IMR-90 (cell line): ENCODE measurements at regions not wholly inside any gene's neighbourhood (a gene's known extent, or its start where the extent isn't known, plus 50 kb on each side); places are given as distances from the start of the nearest gene placed in this dataset.

ENCODE experiments used
- ATAC-seq: fragments of 200-7000 bp; cut with Tn5 transposase; 2 replicates; pipeline ENCODE4 v1.9.1; 2020; ENCODE audit warnings: low read depth, mild to moderate bottlenecking, moderate library complexity
- BruUV-seq: library from RNA; stranded (reverse); fragments of 400-500 nt; replicated peaks from 2 replicates; lab custom pipeline; 2021; lab: Mats Ljungman, UMichigan
- CTCF ChIA-PET: fragments of 300-600 bp; formaldehyde crosslinking; extraction: SDS; loops from one replicate; lab custom pipeline; 2021; ENCODE audit warnings: antibody characterized with exemption; lab: Yijun Ruan, JAX
- POLR2A ChIA-PET: fragments of 300-600 bp; sonication (Branson Sonifier 250); formaldehyde crosslinking; loops from one replicate; lab custom pipeline; 2022; ENCODE audit warnings: antibody characterized with exemption; ENCODE audit not compliant: unreplicated experiment; lab: Charles Lee
- DNase-seq: peaks from one replicate; pipeline ENCODE4 v3.0.0; 2013
- H2AFZ ChIP-seq: replicated peaks from 2 replicates; pipeline ENCODE3; 2013; ENCODE audit warnings: low read length, mild to moderate bottlenecking; ENCODE audit not compliant: poor library complexity
- H2AK5ac ChIP-seq: 2 replicates; pipeline ENCODE4 v1.6.1; 2013; ENCODE audit warnings: low read depth, low read length, inconsistent platforms
- H2AK9ac ChIP-seq: replicated peaks from 2 replicates; pipeline ENCODE3; 2013; ENCODE audit warnings: mild to moderate bottlenecking, low read depth, low read length, moderate library complexity; ENCODE audit not compliant: poor library complexity
- H2BK120ac ChIP-seq: 2 replicates; pipeline ENCODE4 v1.6.1; 2013; ENCODE audit warnings: low read depth, low read length, inconsistent platforms
- H2BK15ac ChIP-seq: 3 replicates; pipeline ENCODE4 v1.6.1; 2013; ENCODE audit warnings: low read depth, low read length, inconsistent platforms
- H2BK20ac ChIP-seq: 2 replicates; pipeline ENCODE4 v1.6.1; 2013; ENCODE audit warnings: low read depth, mild to moderate bottlenecking, inconsistent platforms, low read length, moderate library complexity
- H2BK5ac ChIP-seq: 2 replicates; pipeline ENCODE4 v1.6.1; 2013; ENCODE audit warnings: mild to moderate bottlenecking, low read depth, low read length, inconsistent platforms; ENCODE audit not compliant: poor library complexity, severe bottlenecking
- H3K14ac ChIP-seq: replicated peaks from 2 replicates; pipeline ENCODE4 v1.6.1; 2013; ENCODE audit warnings: low read depth, low read length, inconsistent platforms
- H3K18ac ChIP-seq: 2 replicates; pipeline ENCODE4 v1.6.1; 2013; ENCODE audit warnings: low read depth, low read length, control low read depth
- H3K23ac ChIP-seq: 2 replicates; pipeline ENCODE4 v1.6.1; 2013; ENCODE audit warnings: low read depth, low read length, inconsistent platforms
- H3K27ac ChIP-seq: 2 replicates; pipeline ENCODE4 v1.5.1; 2013; ENCODE audit warnings: mild to moderate bottlenecking, control low read depth, low read length; ENCODE audit not compliant: insufficient read depth
- H3K27me3 ChIP-seq: 2 replicates; pipeline ENCODE4 v1.6.1; 2013; ENCODE audit warnings: low read length; ENCODE audit not compliant: control insufficient read depth, insufficient read depth
- H3K36me3 ChIP-seq: 2 replicates; pipeline ENCODE4 v1.6.1; 2013; ENCODE audit warnings: low read length, mixed read lengths; ENCODE audit not compliant: control insufficient read depth, insufficient read depth
- H3K4ac ChIP-seq: 2 replicates; pipeline ENCODE4 v1.6.1; 2013; ENCODE audit warnings: low read depth, low read length, inconsistent platforms
- H3K4me1 ChIP-seq: 2 replicates; pipeline ENCODE4 v1.6.1; 2013; ENCODE audit warnings: low read length, mixed read lengths; ENCODE audit not compliant: control insufficient read depth, insufficient read depth
- H3K4me2 ChIP-seq: 2 replicates; pipeline ENCODE4 v1.6.1; 2013; ENCODE audit warnings: low read depth, mild to moderate bottlenecking, control low read depth, low read length, moderate library complexity
- H3K4me3 ChIP-seq: 2 replicates; pipeline ENCODE4 v1.5.1; 2013; ENCODE audit warnings: low read depth, mild to moderate bottlenecking, control low read depth, low read length, moderate library complexity; ENCODE audit not compliant: insufficient read depth
- H3K56ac ChIP-seq: 2 replicates; pipeline ENCODE4 v1.6.1; 2013; ENCODE audit warnings: low read length, inconsistent platforms; ENCODE audit not compliant: insufficient read depth; ENCODE audit errors: extremely low read depth
- H3K79me1 ChIP-seq, 2 experiments: 2 replicates each; pipeline ENCODE4 v1.6.1; 2013; ENCODE audit warnings: low read length in 2 of 2, inconsistent platforms in 1 of 2, low read depth in 1 of 2
- H3K9ac ChIP-seq: 2 replicates; pipeline ENCODE4 v1.6.1; 2013; ENCODE audit warnings: low read depth, low read length, control low read depth
- H3K9me1 ChIP-seq: 2 replicates; pipeline ENCODE4 v1.6.1; 2013; ENCODE audit warnings: low read length, inconsistent platforms; ENCODE audit not compliant: insufficient read depth
- H3K9me3 ChIP-seq: 2 replicates; pipeline ENCODE4 v1.6.1; 2013; ENCODE audit warnings: low read length; ENCODE audit not compliant: control insufficient read depth, insufficient read depth
- H4K20me1 ChIP-seq: 2 replicates; pipeline ENCODE4 v1.6.1; 2013; ENCODE audit warnings: low read length, inconsistent platforms; ENCODE audit not compliant: insufficient read depth
- H4K5ac ChIP-seq: 2 replicates; pipeline ENCODE4 v1.6.1; 2013; ENCODE audit warnings: mild to moderate bottlenecking, low read depth, low read length, control low read depth
- H4K8ac ChIP-seq, 2 experiments: 2 replicates each; pipeline ENCODE4 v1.6.1; 2013; ENCODE audit warnings: low read depth in 2 of 2, low read length in 2 of 2, control low read depth in 1 of 2, inconsistent platforms in 1 of 2
- H4K91ac ChIP-seq: 2 replicates; pipeline ENCODE4 v1.6.1; 2013; ENCODE audit warnings: low read depth, low read length, inconsistent platforms; ENCODE audit not compliant: insufficient read depth
- CEBPB ChIP-seq: IDR thresholded peaks from 2 replicates; pipeline ENCODE4 v1.6.1; 2012; ENCODE audit warnings: low read depth, low read length, improper control_type of control experiment
- WGBS, 2 experiments: methylation state at CpG; one replicate each; pipeline versions ENCODE4 v1.1.5 to v1.1.7; 2013; ENCODE audit warnings: missing lambda C conversion rate in 2 of 2; ENCODE audit not compliant: insufficient read length in 1 of 2; ENCODE audit errors: extremely low coverage in 2 of 2; 5-methylcytosine and 5-hydroxymethylcytosine counted together
- dilution Hi-C: fragments of 300-500 bp; cut with HindIII; formaldehyde crosslinking; loops from one replicate; pipeline ENCODE4 v1.14.3; 2018; ENCODE audit warnings: low sequenced_read_pairs; ENCODE audit not compliant: unreplicated experiment
- in situ Hi-C: fragments of 300-500 bp; cut with MboI; formaldehyde crosslinking; loops from 3 replicates; pipeline ENCODE4 v1.14.3; 2019; ENCODE audit warnings: low sequenced_read_pairs, inconsistent platforms, mixed read lengths
- intact Hi-C: fragments of 100-400 bp; cut with micrococcal nuclease; formaldehyde crosslinking; loops from 2 replicates; pipeline ENCODE4 v1.10.0; 2022

DNA sequence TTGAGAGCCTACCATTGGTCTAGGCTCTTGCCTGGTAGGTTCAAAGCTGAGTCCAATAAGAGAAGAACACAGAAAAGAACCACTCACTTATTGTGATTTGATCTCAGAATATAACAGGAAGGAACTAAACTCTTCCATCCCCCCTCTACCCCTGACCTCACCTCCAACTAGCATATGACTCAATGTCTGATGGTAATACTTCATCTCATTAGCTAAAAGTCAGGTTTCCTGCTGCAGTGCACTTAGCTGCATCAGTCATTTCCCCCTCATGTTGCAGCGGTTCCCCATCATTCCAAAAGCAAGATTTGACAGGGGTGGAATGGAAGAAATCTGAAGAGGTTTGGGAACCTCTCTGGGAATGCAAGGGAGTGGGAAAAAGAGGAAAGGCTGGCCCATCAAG lies 289.5 kb downstream of the SMARCA1 start:
- H4K91ac ChIP-seq = no peak overlapping the region
- no peak overlapping the region for H3K27ac ChIP-seq
- ATAC-seq (no peak), DNase-seq (no peak)
- no peak overlapping the region for H2BK20ac ChIP-seq
- no peak overlapping the region for H3K4me2 ChIP-seq
- H3K4me3 ChIP-seq = no peak overlapping the region
- H2AFZ ChIP-seq = no peak overlapping the region
- no peak overlapping the region for H3K9ac ChIP-seq
- no peaks in the 10 kb centered on the region for H3K9me1 ChIP-seq
- H3K23ac ChIP-seq = no peak overlapping the region
- WGBS, 2 experiments = no CpG with 5 or more reads among the region's 1 CpG
- no peak overlapping the region for H3K14ac ChIP-seq
- H3K4ac ChIP-seq = no peak overlapping the region
- H3K36me3 ChIP-seq = no peaks in the 10 kb centered on the region
- no TSS peak for BruUV-seq
- no peaks in the 10 kb centered on the region for H3K79me1 ChIP-seq
- no peak overlapping the region for H2AK5ac ChIP-seq
- H3K56ac ChIP-seq = no peak overlapping the region
- no peaks in the 10 kb centered on the region for H3K27me3 ChIP-seq
- H4K8ac ChIP-seq = no peak overlapping the region
- intact Hi-C loops = no loop called here
- H3K4me1 ChIP-seq = no peaks in the 10 kb centered on the region
- dilution Hi-C loops = no loop called here
- POLR2A ChIA-PET = no interaction called here
- in situ Hi-C loops = no loop called here
- CTCF ChIA-PET = no interaction called here
- H4K20me1 ChIP-seq = no peaks in the 10 kb centered on the region
- no peaks in the 10 kb centered on the region for H3K9me3 ChIP-seq
- no peak for TF ChIP-seq CEBPB
- no peak overlapping the region for H2AK9ac ChIP-seq
- H3K18ac ChIP-seq = no peak overlapping the region
- no peak overlapping the region for H4K5ac ChIP-seq
- H2BK120ac ChIP-seq = no peak overlapping the region
- H2BK5ac ChIP-seq = no peak overlapping the region
- H2BK15ac ChIP-seq = no peak overlapping the region
